ENCODE measurements at regions not wholly inside any gene's neighbourhood (a gene's known extent, or its start where the extent isn't known, plus 50 kb on each side); places are given as distances from the start of the nearest gene placed in this dataset.

- no peaks in the 10 kb centered on the region for H3K27me3 ChIP-seq
- peaks cover 0 to 20% (median 0%) of the 10 kb centered on the region in 12 donors for H3K4me1 ChIP-seq
- H3K27ac ChIP-seq = no peak overlapping the region
- no peak for TF ChIP-seq POLR2A (IDR thresholded peaks at IDR 0.05)
- TF ChIP-seq, protein P1, sequence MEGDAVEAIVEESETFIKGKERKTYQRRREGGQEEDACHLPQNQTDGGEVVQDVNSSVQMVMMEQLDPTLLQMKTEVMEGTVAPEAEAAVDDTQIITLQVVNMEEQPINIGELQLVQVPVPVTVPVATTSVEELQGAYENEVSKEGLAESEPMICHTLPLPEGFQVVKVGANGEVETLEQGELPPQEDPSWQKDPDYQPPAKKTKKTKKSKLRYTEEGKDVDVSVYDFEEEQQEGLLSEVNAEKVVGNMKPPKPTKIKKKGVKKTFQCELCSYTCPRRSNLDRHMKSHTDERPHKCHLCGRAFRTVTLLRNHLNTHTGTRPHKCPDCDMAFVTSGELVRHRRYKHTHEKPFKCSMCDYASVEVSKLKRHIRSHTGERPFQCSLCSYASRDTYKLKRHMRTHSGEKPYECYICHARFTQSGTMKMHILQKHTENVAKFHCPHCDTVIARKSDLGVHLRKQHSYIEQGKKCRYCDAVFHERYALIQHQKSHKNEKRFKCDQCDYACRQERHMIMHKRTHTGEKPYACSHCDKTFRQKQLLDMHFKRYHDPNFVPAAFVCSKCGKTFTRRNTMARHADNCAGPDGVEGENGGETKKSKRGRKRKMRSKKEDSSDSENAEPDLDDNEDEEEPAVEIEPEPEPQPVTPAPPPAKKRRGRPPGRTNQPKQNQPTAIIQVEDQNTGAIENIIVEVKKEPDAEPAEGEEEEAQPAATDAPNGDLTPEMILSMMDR (IDR thresholded peaks at IDR 0.05) = no peak
- no peak for ATAC-seq
- 43 to 70% (median 62%) methylated on average over 2 of the region's 2 CpGs for WGBS, 4 donors
- H3K36me3 ChIP-seq = no peaks in the 10 kb centered on the region
- intact Hi-C loops (cut with DNase I) = no loop called here
- no peak for DNase-seq
- H3K9me3 ChIP-seq = no peaks in the 10 kb centered on the region
- no peak overlapping the region for H3K4me3 ChIP-seq
These were observed 474.9 kb downstream of the ATP23 start for GRCh38 chr12:58416236-58416635.

GRCh38 chr12:58419196-58419760 is 477.9 kb downstream of the ATP23 start:
- Histone ChIP-seq H3K4me1 (peaks cover 0 to 3% (median 0%) of the 10 kb centered on the region in 12 donors), H3K36me3 (no peaks in the 10 kb centered on the region), H3K9me3 (no peaks in the 10 kb centered on the region), H3K27me3 (no peaks in the 10 kb centered on the region), H3K4me3 (no peak overlapping the region), H3K27ac (no peak overlapping the region)
- TF ChIP-seq, protein P1 (IDR thresholded peaks at IDR 0.05) = no peak
- no peak for TF ChIP-seq POLR2A (IDR thresholded peaks at IDR 0.05)
- intact Hi-C loops (cut with DNase I) = no loop called here
- 70 to 77% (median 72%) methylated on average over 12 to 13 of the region's 13 CpGs for WGBS, 4 donors
- no peak for DNase-seq
- no peak for ATAC-seq

- H3K9me3 ChIP-seq = no peaks in the 10 kb centered on the region
- H3K4me1 ChIP-seq = peaks cover 0 to 8% (median 0%) of the 10 kb centered on the region in 12 donors
- intact Hi-C loops (cut with DNase I) = no loop called here
- H3K36me3 ChIP-seq = no peaks in the 10 kb centered on the region
- H3K27me3 ChIP-seq = no peaks in the 10 kb centered on the region
- TF ChIP-seq POLR2A (IDR thresholded peaks at IDR 0.05) = no peak
- TF ChIP-seq, protein P1 (IDR thresholded peaks at IDR 0.05) = no peak
- 66 to 78% (median 75%) methylated on average over 1 of the region's 1 CpG for WGBS, 4 donors
- ATAC-seq = no peak
- H3K27ac ChIP-seq = no peak overlapping the region
- H3K4me3 ChIP-seq = no peak overlapping the region
- no peak for DNase-seq
These were observed 478.5 kb downstream of the ATP23 start for GRCh38 chr12:58419905-58420304.

GRCh38 chr12:58420503-58420902 is 479.1 kb downstream of the ATP23 start:
- no peak for DNase-seq
- Histone ChIP-seq H3K4me1 (peaks cover 0 to 14% (median 2%) of the 10 kb centered on the region in 12 donors), H3K27me3 (no peaks in the 10 kb centered on the region), H3K9me3 (no peaks in the 10 kb centered on the region), H3K4me3 (no peak overlapping the region), H3K27ac (no peak overlapping the region), H3K36me3 (no peaks in the 10 kb centered on the region)
- TF ChIP-seq POLR2A (IDR thresholded peaks at IDR 0.05) = no peak
- TF ChIP-seq, protein P1 (IDR thresholded peaks at IDR 0.05) = no peak
- intact Hi-C loops (cut with DNase I) = no loop called here
- no peak for ATAC-seq
- 59 to 75% (median 73%) methylated on average over 4 of the region's 4 CpGs for WGBS, 4 donors
